GM19240 (cell line): ENCODE measurements at regions not wholly inside any gene's neighbourhood (a gene's known extent, or its start where the extent isn't known, plus 50 kb on each side); places are given as distances from the start of the nearest gene placed in this dataset.

Source experiments
- DNase-seq: peaks from one replicate; pipeline ENCODE4 v3.0.0; 2011; ENCODE audit warnings: low spot score; ENCODE audit not compliant: insufficient read length

GRCh38 chr13:44093607-44094564 lies 214.2 kb downstream of the LACC1 start:
- no peak for DNase-seq

- no peak for DNase-seq
Observed at GRCh38 chr13:44096901-44097300, 217.2 kb downstream of the LACC1 start.

- no peak for DNase-seq
Observed at GRCh38 chr13:44098559-44098958, 218.9 kb downstream of the LACC1 start.

GRCh38 chr13:44101347-44102083 lies 221.8 kb downstream of the LACC1 start:
- DNase-seq = no peak

- no peak for DNase-seq
Observed at GRCh38 chr13:44103429-44104196, 223.9 kb downstream of the LACC1 start.

GRCh38 chr13:44104197-44104490 lies 224.4 kb downstream of the LACC1 start:
- DNase-seq = no peak

GRCh38 chr13:44104969-44105368 lies 225.3 kb downstream of the LACC1 start:
- no peak for DNase-seq

GRCh38 chr13:44106266-44107152 lies 226.8 kb downstream of the LACC1 start:
- DNase-seq = no peak

- DNase-seq = no peak
Observed at GRCh38 chr13:44107357-44108121, 227.8 kb downstream of the LACC1 start.

GRCh38 chr13:44108331-44108858 lies 228.7 kb downstream of the LACC1 start:
- no peak for DNase-seq

- no peak for DNase-seq
Observed at GRCh38 chr13:44110091-44110621, 230.5 kb downstream of the LACC1 start.

- DNase-seq = no peak
Observed at GRCh38 chr13:44111701-44112100, 232.0 kb downstream of the LACC1 start.

GRCh38 chr13:44112700-44113329 lies 233.1 kb downstream of the LACC1 start:
- no peak for DNase-seq

GRCh38 chr13:44116562-44117332 lies 237.0 kb downstream of the LACC1 start:
- no peak for DNase-seq

GRCh38 chr13:44117351-44117750 lies 237.6 kb downstream of the LACC1 start:
- no peak for DNase-seq

- DNase-seq = no peak
Observed at GRCh38 chr13:44117816-44118215, 238.1 kb downstream of the LACC1 start.

- no peak for DNase-seq
Observed at GRCh38 chr13:44118881-44119280, 239.2 kb downstream of the LACC1 start.

GRCh38 chr13:44120043-44120442 lies 240.3 kb downstream of the LACC1 start:
- DNase-seq = no peak
